ENCODE measurements at regions not wholly inside any gene's neighbourhood (a gene's known extent, or its start where the extent isn't known, plus 50 kb on each side); places are given as distances from the start of the nearest gene placed in this dataset.

GRCh38 chr6:170232186-170233002 is 58.5 kb downstream of the DLL1 start:
- DNase-seq (ENCODE audit: low read depth), result no peak
- no peak for TF ChIP-seq CTCF (IDR thresholded peaks at IDR 0.05; ENCODE audit: low read depth, low read length)
- TF ChIP-seq POLR2A (IDR thresholded peaks at IDR 0.05; ENCODE audit: extremely low read depth, insufficient read length), result no peak
- TF ChIP-seq MYC (IDR thresholded peaks at IDR 0.05; ENCODE audit: low read depth, low read length), result no peak
- no peak for TF ChIP-seq MAX (IDR thresholded peaks at IDR 0.05; ENCODE audit: low read depth, low read length)
- no peak overlapping the region for H3K4me3 ChIP-seq (ENCODE audit: low read depth, low read length)

- H3K4me3 ChIP-seq (ENCODE audit: low read depth, low read length), result no peak overlapping the region
- TF ChIP-seq MYC (IDR thresholded peaks at IDR 0.05; ENCODE audit: low read depth, low read length) (no peak), CTCF (IDR thresholded peaks at IDR 0.05; ENCODE audit: low read depth, low read length) (no peak), MAX (IDR thresholded peaks at IDR 0.05; ENCODE audit: low read depth, low read length) (no peak), POLR2A (IDR thresholded peaks at IDR 0.05; ENCODE audit: extremely low read depth, insufficient read length) (no peak)
- DNase-seq (ENCODE audit: low read depth), result no peak
Measured at GRCh38 chr6:170231293-170232185, 59.3 kb downstream of the DLL1 start.

DNA sequence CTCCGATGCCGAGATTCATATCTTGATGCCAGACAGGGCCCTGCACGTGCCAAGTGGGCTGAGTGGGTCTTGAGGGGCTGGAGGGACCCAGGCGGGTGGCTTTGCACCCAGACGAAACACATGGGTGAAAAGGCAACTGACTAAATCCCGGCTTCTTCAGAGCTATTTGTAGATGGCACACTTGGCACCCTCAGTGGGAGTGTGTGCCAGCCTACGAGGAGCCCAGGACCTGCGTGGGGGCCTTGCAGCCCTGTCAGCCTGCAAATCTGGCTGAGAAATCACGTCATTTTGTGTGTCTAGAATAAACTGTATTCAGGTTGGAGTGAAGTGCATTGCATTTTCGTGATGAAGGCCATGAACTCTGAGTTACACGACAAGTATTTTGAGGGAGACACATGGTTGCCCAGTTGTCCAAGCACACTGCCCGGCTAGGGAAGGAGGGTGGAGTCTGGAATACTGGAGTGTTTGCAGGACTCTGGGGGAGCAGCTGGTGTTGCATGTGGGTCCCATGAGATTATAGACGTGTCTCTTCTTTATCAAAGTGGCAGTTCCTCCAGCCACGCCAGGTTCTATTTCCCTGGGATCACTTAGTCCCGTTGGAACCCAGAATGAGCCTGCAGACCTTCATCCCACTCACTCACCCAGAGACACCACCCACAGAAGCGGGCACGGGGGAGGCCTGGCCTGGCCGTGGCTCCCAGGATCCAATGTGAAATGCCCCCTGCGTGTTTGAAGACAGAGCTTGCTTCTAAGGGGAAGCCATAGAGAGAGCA is 60.2 kb downstream of the DLL1 start:
- H3K4me3 ChIP-seq (ENCODE audit: low read depth, low read length), result no peak overlapping the region
- no peak for TF ChIP-seq MYC (IDR thresholded peaks at IDR 0.05; ENCODE audit: low read depth, low read length)
- TF ChIP-seq MAX (IDR thresholded peaks at IDR 0.05; ENCODE audit: low read depth, low read length), result no peak
- TF ChIP-seq CTCF (IDR thresholded peaks at IDR 0.05; ENCODE audit: low read depth, low read length), result no peak
- no peak for TF ChIP-seq POLR2A (IDR thresholded peaks at IDR 0.05; ENCODE audit: extremely low read depth, insufficient read length)

DNA sequence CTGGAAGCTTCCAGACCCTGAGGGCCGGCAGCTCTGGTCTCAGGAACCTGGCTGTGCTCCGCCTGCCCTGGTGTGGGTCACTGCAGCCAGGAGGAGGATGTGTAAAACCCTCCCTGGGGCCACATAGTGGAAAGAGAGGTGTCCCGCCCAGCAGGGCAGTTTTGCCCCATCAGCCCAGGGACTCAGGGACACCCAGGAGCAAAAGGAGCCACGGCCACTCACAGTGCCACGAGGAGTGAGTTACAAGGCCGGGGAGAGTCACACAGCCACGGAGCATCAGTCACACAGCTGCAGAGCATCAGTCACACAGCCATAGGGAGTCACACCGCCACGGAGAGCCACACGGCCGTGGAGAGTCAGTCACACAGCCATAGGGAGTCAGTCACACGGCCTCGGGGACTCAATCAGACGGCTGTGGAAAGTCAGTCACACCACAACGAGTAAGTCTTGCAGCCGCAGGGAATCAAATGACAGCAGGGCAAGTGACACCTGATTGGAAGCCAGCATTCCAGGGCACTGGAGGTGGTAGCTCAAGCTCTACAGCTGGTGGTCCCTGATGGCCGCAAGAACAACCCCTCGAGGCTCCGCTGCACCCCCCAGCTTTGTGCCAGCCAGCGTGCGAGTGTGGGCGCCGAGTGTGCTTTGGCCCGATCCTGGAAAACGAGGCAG is 60.9 kb downstream of the DLL1 start:
- no peak overlapping the region for H3K4me3 ChIP-seq (ENCODE audit: low read depth, low read length)
- no peak for DNase-seq (ENCODE audit: low read depth)
- TF ChIP-seq CTCF (IDR thresholded peaks at IDR 0.05; ENCODE audit: low read depth, low read length) (no peak), POLR2A (IDR thresholded peaks at IDR 0.05; ENCODE audit: extremely low read depth, insufficient read length) (no peak), MAX (IDR thresholded peaks at IDR 0.05; ENCODE audit: low read depth, low read length) (no peak), MYC (IDR thresholded peaks at IDR 0.05; ENCODE audit: low read depth, low read length) (no peak)

More for the DNA sequence above, 60.2 kb downstream of the DLL1 start:
- DNase-seq (ENCODE audit: low read depth), result no peak

DNA sequence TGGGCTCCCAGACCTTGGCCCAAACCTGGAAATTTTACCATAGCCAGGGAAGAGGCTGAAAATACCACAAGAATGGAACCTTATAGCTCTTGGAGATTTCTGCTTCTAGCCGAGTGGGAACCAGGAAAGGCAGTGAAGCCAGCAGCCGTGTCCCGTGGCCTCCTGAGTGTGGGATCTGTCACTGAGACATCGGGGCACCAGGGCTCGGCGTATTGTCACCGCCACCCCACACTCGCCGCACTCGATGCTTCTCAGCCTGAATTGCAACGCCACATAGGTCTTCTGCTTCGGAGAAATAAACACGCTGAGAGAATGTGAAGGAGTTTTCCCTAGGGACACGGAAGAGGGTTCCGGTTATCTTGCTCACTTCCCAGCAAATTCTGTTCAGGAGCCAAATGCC is 61.5 kb downstream of the DLL1 start:
- DNase-seq (ENCODE audit: low read depth), result no peak
- no peak overlapping the region for H3K4me3 ChIP-seq (ENCODE audit: low read depth, low read length)
- TF ChIP-seq MAX (IDR thresholded peaks at IDR 0.05; ENCODE audit: low read depth, low read length) (no peak), CTCF (IDR thresholded peaks at IDR 0.05; ENCODE audit: low read depth, low read length) (no peak), POLR2A (IDR thresholded peaks at IDR 0.05; ENCODE audit: extremely low read depth, insufficient read length) (no peak), MYC (IDR thresholded peaks at IDR 0.05; ENCODE audit: low read depth, low read length) (no peak)
